ENCODE measurements at regions not wholly inside any gene's neighbourhood (a gene's known extent, or its start where the extent isn't known, plus 50 kb on each side); places are given as distances from the start of the nearest gene placed in this dataset.

DNA sequence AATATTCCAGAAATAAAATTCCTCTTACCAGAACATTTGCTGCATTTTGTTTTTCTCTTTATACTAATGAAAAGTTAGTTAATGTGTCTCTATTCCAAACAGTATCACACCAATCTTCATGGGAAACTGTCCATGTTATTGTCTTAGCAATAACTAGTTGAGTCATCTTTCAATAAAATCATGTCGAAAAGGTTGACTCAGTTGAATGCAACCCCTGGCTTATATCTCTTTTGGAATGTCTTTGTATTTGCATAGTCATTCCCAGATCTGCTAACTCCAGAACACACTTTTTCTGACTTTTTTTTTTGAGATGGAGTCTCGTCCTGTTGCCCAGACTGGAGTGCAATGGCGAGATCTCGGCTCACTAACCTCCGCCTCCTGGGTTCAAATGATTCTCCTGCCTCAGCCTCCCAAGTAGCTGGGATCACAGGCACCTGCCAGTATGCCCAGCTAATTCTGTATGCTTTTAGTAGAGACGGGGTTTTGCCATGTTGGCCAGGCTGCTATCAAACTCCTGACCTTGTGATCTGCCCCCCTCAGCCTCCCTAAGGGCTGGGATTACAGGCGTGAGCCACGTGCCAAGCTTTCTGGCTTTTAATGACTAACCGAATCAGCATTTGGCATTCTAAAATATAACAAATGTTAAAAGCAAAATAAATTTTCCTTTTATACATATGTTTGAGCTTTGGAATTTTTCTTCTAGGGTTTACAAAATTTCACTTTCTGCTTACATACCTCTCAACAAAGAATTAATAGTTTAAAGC lies 133.2 kb upstream of the GULP1 start:
- DNase-seq, result peak; percentile 18

DNA sequence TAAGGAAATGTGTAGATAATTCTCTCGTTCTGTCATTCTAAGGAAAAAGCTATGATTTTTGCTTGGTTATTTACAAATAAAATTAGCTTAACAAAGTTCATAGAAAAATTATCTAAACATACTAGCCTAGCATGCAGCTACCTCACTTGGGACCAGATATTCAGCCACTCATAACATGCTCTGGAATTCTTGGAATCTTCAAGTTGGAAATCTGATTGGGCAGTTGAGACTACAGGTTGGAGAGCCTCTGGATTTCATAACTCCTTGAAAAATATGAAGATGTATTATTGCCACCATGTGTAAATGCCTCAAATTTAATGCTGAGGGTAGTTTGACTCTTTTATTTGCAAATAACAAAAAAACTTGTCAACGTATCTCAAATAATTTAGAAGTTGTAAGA lies 132.2 kb upstream of the GULP1 start:
- DNase-seq, result no peak

DNA sequence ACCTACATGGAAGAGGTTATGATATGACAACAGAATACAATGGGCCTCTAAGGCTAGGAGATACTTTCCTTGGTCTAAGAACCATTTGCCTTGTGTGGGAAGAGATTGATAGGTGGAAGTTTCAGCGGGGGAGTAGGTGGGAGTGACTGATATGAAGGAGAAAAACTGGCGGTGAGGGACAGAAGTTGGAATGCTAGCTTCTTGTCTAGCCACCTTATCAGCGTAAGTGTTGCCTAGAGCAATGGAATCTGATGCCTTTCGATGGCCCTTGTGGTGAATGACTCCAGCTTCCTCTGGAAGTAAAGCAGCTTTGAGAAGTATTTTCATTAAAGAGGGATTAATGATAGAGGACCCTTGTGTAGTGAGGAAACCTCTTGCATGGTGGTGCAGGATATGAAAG lies 121.3 kb upstream of the GULP1 start:
- no peak for DNase-seq

DNA sequence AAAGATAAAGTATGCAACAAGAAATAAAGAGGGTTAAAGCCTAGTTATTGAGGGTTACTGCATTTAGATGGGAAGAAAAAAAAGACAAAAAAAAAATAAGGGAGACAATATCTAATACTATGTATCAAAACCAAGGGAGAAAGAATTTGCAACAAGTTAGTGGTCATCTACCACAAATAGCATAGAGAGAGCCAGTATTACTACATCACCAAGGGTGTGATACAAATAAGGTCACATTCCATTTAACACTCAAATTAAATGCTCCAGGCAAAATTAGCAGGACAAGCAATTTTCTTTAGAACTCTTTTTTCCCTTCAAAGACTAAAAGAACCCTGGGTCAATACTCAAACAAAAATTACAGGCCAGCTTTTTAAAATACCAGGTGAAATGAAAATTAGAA lies 115.1 kb upstream of the GULP1 start:
- DNase-seq, result no peak

DNA sequence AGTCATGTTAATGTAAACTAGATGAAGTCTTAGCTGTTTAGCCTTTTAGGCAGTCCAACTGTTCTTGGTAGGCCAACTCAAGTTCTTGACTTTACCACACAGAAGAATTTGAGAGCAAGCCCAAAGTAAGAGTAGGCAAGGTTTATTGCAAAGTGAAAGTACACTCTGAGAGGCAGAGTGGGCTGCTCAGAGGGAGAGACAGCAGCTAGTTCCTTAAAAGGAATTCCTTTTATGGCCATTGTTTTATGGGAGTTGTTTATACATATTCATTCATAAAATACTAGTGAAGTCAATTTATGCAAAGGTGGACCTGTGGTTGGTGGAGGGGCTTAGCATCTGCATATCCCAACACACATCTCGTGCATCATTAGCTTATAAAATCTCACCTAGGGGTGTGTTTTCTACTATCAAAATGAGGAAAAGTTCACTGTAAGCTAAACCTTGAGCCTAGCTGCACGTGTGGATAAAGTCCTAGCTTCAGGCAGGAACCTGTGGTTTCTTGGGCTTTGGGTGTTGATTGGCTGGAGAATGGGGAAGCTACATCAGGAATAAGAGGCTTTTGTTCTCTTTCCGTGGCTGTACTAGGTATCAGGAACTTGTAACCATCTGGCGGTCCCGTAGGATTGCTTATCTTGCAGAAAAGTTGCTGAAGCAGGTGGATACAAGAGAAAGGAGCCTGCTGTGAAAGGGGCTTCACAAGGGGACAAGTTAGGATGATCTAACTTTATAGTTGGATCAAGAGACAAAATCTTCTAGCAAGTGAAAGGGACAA lies 110.4 kb upstream of the GULP1 start:
- DNase-seq, result no peak

DNA sequence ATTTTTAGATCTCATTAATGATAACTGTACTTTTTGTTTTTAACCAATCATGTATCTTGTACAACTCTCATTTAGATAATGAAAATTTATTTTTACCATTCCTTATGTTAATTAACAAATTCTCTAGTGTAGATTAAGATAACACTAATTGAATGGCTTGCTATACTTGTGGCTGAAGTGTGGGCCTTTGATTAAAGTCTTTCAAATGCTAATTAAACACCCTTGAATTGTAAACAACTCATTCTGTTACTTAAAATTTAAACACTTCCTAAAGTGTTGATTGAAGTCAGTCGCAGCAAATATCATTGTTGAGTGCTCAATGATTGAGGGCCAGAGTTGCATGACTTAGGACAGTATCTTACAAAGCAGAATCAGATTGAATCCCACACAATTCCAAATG lies 109.8 kb upstream of the GULP1 start:
- DNase-seq, result no peak

DNA sequence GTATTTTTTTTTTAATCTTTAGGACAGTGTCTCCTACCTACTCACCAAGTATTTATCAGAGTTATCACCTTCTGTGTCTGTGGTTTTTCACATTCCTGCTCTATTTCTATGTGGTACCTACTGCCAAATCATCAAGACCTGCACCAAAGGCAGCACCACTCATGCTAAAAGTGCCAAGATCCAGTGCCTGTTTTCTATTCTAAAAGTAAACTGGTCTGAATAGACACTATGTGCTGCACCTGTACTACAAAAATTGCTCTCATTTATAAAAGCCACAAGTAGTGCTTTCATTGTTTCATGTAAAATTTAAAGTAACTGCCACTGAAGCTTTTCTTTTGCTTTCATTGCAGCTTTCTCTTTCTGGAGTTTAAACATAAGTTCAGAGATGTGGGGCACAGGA lies 103.9 kb upstream of the GULP1 start:
- DNase-seq, result no peak

DNA sequence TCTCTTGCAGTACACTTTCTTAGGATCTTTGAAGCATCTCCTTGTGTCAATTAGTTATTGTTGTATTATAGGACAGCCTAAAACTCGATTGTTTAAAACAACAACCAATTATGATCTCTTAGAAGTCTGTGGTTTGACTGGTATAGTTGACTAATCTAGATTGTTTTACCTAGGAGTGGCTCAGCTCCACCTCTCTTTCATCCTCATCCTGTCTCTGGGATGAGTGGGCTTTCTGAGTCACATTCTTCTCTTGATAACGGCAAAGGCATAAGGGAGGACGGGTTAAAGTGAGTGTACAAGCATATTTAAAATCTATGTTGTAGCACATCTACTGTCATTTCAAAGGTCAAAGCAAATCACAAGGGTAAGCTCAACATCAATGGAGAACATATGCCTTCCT lies 102.3 kb upstream of the GULP1 start:
- DNase-seq, result no peak

DNA sequence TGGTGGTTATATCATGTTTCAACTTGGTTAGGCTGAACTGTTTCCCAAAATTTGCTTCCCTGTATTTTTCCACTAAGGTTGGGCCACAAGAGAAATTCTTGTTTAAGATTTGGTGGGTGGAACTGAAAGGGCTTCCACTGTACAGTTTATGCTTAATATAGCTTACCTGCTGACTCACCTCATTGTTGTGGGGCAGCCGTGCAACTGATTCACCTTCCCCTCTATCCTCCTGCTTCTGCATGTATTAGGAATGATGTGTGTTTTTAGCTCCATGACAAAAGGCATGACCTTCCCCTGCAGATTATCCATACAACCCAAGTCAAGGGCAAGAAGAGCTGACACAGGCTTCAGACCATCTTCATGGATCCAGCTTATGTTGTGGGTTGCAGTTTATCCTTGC lies 98.4 kb upstream of the GULP1 start:
- no peak for DNase-seq

DNA sequence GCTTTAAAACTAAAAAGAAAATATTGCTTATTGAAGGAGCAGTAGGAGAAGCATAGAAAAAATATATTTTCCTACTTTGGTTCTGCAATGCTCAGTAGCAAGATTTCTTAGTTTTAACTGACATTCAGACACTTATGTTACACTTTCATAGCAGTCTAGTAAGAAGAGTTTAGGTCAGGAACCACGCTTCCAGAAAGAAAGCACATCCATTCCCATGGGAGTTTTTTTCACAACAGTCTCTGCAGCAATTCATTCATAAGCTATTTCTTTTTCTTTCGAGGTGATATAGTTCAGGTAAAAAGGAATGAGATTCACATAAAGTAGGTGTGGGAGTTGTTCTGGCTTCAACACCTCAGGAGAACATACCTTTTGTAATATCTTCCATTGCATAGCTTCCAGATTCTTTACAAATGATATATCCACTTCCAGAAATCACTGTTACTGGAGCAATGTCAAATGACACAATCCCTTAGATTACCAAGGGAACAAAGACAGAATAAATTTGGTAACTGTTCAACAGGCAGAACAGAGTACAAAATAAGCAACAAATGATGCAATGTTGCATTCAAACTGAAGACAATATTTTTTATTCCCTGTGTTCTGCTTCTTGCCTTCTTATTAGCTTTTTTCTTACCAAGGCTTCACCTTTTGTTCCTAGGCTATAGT lies 95.2 kb upstream of the GULP1 start:
- DNase-seq, result peak; percentile 20

DNA sequence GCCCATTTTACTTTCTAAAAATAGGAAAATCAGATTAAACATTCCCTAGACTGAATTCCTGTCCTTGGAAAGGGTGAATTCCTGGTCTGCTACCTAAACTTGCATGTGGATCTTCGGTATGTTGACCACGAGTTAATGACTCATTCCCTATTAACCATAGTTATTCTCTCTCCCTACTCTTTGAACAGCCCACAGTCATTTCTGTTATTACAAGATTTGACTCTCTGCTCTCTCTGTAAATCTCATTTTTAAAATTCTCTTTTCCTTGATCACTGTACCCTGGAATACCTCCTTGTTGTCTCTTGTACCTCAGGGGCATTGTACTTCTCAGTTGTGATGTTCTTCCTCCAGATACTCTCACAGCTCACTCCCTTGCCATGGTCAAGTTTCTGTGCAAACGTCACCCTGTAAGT lies 92.0 kb upstream of the GULP1 start:
- DNase-seq, result peak; percentile 91

DNA sequence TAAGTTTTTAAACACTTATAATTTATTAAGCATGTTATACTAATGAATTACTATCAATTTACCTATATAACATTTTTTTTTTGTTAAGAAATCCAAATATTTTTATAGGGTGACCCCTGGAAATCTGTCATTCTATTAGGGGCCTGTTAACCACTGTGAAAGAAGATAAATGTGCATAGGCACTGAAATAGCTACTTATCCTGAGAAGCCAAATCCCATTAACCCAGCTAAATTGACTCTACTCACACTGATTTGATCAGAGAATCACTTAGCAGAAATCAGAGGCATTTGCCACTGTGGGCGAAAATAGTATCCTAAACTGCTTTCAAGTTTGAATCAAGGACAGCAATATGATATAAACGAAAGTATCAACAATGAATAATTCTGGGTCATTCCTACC lies 90.0 kb upstream of the GULP1 start:
- DNase-seq, result no peak

DNA sequence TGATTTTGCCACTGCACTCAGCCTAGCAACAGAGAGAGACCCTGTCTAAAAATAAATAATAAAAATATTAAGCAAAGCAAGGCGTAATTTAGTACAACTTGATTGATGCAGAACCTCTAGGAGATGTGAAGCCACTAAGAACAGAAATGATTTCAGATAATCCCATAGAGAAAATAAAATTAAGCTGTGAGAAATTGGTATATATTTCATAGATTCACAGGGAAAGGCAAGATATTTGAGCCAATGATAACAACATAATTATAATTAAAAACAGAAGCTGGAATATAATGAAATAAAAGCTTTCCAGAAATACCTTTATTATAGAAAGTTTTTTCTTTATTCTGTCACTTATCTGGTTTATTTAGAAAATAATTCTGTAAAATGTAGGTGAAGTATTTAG lies 88.9 kb upstream of the GULP1 start:
- DNase-seq, result no peak

DNA sequence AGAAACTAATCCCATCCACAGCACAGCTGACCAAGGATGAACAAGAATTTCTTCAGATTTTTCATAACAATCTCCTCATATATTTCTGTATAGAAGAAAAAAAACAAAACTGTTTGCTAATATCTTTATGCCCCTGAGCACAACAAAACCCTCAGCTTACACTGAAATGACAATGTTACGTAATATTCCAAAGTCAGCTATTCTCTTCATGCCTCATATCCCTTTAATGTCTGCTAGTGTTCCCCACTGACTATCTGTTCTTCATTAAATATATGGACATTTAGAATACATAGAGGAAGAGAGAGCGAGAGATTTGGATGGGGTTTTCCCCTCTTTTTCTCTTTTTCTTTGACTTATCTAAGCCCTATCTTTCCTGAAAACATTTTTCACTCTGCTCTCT lies 87.9 kb upstream of the GULP1 start:
- no peak for DNase-seq

DNA sequence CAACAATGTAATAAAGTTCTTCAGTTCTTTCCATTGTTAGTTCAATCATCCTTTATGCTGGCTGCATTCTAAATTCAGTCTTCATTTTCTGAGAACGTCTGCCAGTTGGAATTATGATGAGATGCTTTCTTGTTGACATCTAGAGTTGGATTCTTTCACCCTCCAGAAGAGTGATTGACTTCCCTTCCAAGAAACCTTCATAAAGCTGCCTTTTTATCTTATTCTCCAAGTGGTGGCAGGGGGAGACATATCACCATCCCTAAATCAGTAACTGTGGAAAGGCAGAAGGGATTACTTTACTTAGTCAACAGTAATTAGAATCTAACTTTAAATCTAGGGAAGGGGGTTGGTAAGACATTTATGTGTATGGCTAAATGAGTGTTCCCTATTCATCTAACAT lies 86.8 kb upstream of the GULP1 start:
- DNase-seq, result no peak

DNA sequence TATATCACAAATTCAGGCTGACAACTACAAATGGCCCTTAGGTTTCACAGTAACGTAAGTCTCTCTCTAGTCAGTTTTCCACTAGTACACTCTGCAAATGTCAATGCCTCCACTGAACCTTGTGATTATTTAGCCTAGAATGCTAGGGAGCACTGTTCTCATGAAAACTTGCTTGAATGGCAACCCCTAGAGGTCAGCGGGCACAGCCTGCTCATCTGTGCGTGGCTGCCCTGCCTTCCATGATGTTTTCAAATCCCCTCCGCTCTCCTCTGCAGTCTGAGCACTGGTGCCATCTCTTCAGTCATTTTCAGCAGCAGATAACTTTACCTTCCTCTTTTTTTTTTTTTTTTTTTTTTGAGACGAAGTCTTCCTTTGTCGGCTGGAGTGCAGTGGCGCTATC lies 84.1 kb upstream of the GULP1 start:
- DNase-seq, result no peak

DNA sequence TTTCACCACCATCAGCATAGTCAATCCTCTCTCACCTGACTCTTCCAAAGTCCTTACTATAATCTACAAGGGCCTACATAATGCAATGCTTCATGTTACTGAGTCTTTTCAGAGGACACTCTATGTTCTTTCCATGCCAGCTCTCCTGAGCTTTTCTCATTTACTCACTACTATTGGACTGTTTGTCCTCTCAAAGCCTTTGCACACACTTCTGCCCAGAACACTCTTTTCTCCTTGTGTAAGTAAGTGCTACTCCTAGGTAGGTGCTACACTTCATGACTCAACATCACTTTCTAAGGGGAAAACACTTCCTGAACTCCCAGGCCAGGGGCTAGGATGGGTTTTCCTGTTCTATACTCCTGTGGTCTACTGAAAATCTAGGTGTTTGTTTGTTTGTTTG lies 82.5 kb upstream of the GULP1 start:
- no peak for DNase-seq

DNA sequence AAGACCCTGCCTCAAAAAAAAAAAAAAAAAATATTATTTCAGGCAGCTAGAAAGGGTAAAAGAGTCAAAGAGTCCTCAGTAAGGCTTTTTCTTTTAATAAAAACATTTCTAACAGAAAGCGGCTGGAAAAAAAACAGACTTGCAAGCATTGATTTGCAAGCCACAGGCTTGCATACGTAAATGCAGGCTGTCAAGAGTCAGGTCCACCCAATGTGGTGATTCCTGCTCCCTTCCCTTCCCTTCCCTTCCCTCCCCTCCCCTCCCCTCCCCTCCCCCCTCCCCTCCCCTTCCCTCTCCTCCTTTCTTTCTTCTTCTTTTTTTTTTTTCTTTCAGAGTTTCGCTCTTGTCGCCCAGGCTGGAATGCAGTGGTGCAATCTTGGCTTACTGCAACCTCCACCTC lies 74.4 kb upstream of the GULP1 start:
- no peak for DNase-seq

DNA sequence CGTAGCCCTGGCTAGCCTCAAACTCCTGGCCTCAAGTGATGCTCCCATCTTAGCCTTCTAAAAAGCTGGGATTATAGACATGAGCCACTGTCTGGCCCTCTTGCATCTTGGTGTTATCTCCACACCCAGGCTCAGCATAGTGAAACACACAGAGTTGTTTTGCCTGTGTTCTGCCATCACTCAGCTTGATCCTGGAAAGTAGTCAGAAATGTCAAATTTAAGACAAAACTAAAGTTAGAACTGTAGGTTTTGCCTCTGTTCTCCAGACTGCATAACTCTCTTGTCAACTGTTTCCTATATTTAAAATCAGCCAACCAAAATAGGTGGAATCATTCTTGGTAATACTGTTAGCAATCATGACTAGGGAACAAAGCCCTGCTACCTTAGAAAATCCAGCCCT lies 72.1 kb upstream of the GULP1 start:
- DNase-seq, result no peak

DNA sequence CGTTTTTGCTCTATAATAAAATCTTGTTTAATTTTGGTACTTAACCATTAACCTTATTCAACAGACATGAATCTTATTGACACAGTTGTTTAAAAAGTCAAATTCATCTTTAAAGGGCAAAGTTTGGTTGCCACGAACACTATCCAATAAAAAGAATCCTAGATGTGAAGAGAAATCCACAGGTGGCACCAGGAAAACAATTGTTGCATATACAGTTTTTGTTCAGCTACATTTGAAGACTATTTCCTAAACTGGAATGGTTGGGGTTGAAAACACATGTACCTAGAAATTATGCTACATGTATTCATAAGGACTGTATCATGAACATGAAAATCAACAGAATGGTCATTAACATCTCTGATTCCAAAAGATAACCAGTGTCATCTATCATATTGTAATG lies 71.1 kb upstream of the GULP1 start:
- DNase-seq, result no peak

DNA sequence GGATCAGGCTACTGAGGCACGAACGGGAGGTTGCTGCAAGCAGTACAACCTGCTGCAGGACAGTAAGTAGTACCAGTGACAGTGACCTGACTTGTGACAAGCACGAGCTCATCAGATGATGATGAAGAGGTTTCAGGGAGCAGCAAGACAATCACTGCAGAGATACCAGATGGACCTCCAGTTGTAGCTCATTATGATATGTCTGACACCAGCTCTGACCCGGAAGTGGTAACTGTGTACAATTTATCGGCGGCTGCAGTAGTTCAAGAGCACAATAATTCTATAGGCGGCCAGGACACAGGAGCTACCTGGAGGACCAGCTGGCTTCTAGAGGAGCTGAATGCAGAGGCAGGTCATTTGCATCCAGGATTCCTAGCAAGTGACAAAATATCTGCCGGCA lies 64.0 kb upstream of the GULP1 start:
- DNase-seq, result no peak

DNA sequence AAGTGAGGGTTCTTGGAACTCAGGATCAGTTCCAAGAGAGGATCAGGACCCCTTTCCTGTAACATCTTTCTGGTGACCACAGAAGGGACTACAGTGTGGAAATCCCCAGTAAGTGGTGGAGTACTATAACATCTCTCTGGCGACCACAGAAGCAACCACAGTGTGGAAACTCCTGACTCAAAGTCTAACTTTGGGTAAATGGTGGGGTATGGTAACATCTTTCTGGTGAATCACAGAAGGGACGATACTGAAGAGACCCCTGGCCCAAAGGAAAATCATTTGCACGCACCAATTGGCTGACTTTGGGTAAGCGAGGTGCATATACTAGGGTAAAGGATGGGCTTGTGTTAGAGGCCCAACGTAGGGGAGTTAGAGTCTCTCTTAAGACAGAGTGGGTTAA lies 56.3 kb upstream of the GULP1 start:
- DNase-seq, result no peak

DNA sequence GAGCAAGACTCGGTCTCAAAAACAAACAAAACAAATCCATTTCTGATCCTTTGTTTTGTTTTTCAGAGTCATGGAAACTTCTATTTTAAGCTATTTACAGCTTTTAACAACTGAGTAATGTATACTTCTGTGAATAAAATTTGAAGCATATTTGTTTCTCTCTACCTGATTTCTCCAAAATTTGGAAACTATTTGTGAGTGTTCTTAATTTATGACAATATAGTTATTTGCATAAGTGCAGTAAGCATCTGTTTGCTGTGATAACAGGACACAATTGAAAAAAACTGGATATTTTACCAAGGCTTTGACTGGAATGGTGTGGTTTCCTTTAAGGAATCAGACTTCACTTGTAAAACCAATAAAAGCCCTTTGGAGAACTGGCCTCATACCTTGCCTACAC lies 53.3 kb upstream of the GULP1 start:
- DNase-seq, result no peak

Data from fibroblast of skin of right quadriceps (primary cell).